GM13977 (cell line): ENCODE measurements at regions not wholly inside any gene's neighbourhood (a gene's known extent, or its start where the extent isn't known, plus 50 kb on each side); places are given as distances from the start of the nearest gene placed in this dataset.

Experiments
- DNase-seq: peaks from one replicate; pipeline ENCODE4 v3.0.0; 2012; ENCODE audit warnings: low spot score
- CTCF ChIP-seq: IDR thresholded peaks from 2 replicates; pipeline ENCODE4 v1.5.1; 2012; ENCODE audit warnings: mild to moderate bottlenecking, control low read depth; ENCODE audit not compliant: insufficient read depth; ENCODE audit errors: extremely low read depth, missing control alignments
- in situ Hi-C: fragments of 300-500 bp; cut with MboI; formaldehyde crosslinking; loops from one replicate; pipeline ENCODE4 v1.12.0; 2022; ENCODE audit warnings: low sequenced_read_pairs, low pct_unique_long_range_greater_than_20kb, mixed read lengths, inconsistent platforms; ENCODE audit not compliant: unreplicated experiment

DNA sequence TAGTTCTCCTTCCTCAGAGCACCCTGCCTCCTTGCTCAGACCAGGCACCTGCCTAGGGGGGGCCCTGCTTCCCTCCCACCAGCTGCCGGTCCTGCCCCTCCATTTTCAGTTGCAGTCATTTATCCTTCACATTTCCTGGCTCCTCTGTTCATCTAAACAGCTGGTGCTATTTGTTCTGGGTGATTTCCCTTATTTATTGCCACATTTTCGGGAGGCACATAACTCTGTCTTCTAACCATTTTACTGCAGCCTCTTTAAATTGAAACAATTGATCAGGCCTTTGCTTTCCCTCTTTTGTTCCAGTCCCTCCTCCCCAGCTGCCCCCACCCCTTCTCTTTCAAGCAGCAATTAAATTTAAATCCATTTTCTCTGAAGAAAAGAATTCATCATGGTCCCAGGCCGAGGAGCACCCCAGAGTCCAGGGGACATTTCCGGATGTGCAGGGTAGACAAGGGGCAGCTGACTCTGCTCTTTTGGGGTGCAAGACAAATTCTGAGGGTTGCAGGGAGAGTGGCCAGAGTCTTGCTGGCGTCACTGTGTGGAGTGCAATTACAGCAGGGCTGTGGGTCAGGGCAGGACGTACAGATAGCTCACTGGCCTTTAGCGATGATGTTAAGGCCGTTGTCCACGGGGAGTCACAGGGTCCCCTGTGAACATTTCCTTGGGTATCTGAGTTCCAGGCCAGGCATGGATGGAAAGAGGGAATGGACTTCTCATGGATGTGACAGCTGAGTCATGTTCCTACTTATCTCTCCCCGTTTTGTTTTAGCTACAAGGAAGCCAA lies 476.4 kb downstream of the TBC1D22A start:
- in situ Hi-C loops = no loop called here
- no peak for DNase-seq
- TF ChIP-seq CTCF = no peak

DNA sequence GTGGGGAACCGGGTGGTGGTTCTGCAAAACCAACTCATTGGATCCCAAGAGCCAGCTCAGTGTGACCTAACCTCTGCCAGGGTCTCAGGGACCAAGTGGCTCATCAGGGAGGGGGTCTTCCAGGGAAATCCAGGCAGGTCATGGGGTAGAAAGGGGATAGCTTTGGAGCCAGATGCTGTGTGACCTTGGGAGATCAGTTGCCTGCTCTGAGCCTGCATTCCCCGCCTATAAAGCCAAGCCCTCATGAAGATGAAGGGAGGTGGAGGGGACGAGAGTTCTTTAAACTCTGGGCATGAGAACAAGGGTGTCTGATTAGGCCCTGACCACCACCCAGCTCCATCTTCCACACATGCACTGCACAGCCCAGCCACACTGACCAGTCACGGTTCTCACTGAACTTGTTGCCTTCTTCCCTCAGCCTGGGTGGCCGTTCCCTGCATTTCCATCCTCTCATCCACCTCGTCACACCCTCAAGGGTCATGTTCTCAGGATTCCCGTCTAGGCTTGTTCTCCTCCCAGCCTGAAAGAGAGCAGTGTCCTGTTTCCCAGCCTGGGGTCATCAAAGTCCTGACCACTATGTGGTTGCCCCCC lies 475.5 kb downstream of the TBC1D22A start:
- TF ChIP-seq CTCF = no peak
- in situ Hi-C loops = no loop called here
- DNase-seq = no peak

GRCh38 chr22:47236718-47237117 lies 474.3 kb downstream of the TBC1D22A start:
- in situ Hi-C loops = no loop called here
- DNase-seq = no peak
- no peak for TF ChIP-seq CTCF

DNA sequence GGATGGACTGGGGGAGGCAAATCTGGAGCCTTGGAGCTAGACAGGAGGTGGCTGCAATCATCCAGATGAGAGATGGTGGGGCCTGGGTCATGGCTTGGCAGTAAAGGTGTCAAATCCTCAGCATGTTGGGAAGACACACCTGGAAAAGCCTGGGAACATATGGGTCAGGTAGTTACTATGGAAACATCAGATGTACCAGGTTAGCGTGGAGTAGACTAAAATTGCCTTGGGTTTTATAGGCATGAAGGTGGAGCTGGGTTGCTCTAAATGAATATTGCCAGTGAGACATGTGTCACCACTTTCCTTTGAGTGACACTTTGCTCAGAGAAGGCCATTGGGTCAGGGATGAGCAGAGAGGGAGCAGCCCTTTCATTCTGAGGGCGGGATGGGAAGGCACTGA lies 473.7 kb downstream of the TBC1D22A start:
- no peak for TF ChIP-seq CTCF
- DNase-seq = no peak
- in situ Hi-C loops = no loop called here

- in situ Hi-C loops = no loop called here
- no peak for TF ChIP-seq CTCF
- DNase-seq = no peak
Measured at GRCh38 chr22:47233316-47234243, 471.1 kb downstream of the TBC1D22A start.

DNA sequence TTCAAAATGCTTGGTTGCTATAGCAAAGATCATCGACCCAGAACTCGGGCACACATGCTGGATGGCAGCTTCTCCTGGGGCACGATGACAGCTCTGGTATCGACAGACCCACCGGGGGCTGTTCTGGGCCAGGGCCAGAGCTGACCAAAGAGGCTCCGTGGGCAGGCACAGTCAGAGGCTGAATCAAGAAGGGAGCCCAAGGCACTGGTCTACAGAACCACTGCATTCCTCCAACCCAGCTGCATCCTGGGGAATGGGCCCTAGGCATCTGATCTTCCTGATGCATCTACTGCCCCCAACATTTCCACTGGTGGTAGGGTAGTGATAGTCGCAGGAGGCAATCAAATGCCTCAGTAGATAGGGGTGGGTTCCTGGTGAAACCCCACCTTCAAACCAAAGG lies 470.3 kb downstream of the TBC1D22A start:
- DNase-seq = no peak
- in situ Hi-C loops = no loop called here
- no peak for TF ChIP-seq CTCF
